Fibroblast of peridontal ligament (primary cell): ENCODE measurements at regions not wholly inside any gene's neighbourhood (a gene's known extent, or its start where the extent isn't known, plus 50 kb on each side); places are given as distances from the start of the nearest gene placed in this dataset.
"Not testable (repeated sequence)": the region's sequence is repeated elsewhere in the genome, so short reads cannot be mapped to it uniquely, and the experiment has no call there.

Experiments used
- DNase-seq: peaks from one replicate; pipeline ENCODE4 v3.0.0-alpha.2; 2010; ENCODE audit errors: extremely low read depth

GRCh38 chr4:100034023-100034664, 84.1 kb upstream of the H2AZ1 start:
- no peak for DNase-seq

GRCh38 chr4:100026066-100026465, 76.0 kb upstream of the H2AZ1 start:
- DNase-seq = no peak

- no peak for DNase-seq
These were observed 73.7 kb upstream of the H2AZ1 start for GRCh38 chr4:100023800-100024199.

- DNase-seq = no peak
These were observed 72.7 kb upstream of the H2AZ1 start for GRCh38 chr4:100022792-100023222.

DNA sequence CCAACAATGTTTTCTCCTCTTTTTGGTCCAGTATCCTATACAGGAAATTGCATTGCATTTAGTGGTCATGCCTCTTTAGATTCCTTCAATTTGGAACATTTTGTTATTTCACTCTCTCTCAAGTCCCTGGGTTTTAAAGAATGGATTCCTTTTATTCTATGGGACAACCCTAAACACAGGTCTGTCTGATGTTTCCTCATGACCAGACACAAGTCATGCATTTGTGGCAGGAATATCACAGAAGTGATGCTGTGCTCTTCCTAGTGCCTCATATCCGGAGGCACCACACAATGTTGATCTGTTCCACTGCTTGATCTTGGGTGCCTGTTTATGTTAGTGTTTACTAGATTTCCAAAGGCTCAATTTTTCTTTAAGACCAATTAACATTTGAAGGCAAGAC, 69.7 kb upstream of the H2AZ1 start:
- no peak for DNase-seq

GRCh38 chr4:100017637-100018310, 67.7 kb upstream of the H2AZ1 start:
- DNase-seq = no peak

DNA sequence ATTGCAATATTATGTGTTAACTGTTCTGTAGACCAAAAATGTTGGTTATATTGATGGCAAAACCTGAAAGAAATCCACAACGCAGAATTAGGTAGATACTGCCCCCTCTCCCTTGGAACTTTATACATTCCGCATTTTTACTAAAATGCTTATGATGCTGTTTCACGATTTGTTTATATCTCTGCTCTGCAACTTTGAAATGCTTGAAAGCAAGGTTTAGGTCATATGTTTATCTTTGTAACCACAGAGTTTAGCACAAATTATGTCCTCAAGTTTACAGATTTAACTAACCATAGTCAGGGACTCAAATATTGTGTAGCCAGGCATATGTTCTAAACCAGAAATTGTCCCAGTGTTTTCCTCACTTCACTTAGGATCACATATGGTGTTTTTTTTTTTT, 66.1 kb upstream of the H2AZ1 start:
- DNase-seq = peak; percentile 81

- DNase-seq = no peak
These were observed 64.5 kb upstream of the H2AZ1 start for GRCh38 chr4:100014616-100015015.

GRCh38 chr4:100009490-100009889, 59.4 kb upstream of the H2AZ1 start:
- DNase-seq = no peak

- peak; percentile 36 for DNase-seq
These were observed 58.0 kb upstream of the H2AZ1 start for GRCh38 chr4:100008048-100008447.

- DNase-seq = not testable (repeated sequence)
These were observed 56.1 kb upstream of the H2AZ1 start for GRCh38 chr4:100006161-100006560.
